H1 (cell line): ENCODE measurements at regions not wholly inside any gene's neighbourhood (a gene's known extent, or its start where the extent isn't known, plus 50 kb on each side); places are given as distances from the start of the nearest gene placed in this dataset.

Experiments
- CTCF ChIA-PET: fragments of 300-600 bp; sonication (Branson Sonifier 250); formaldehyde crosslinking; loops from one replicate; lab custom pipeline; 2021; ENCODE audit not compliant: partially characterized antibody; lab: Charles Lee
- POLR2A ChIA-PET: fragments of 300-600 bp; sonication (Branson Sonifier 250); formaldehyde crosslinking; loops from one replicate; lab custom pipeline; 2021; ENCODE audit warnings: inconsistent platforms; ENCODE audit not compliant: partially characterized antibody; lab: Charles Lee
- DNase-seq, 2 experiments: peaks; one replicate each; pipeline versions ENCODE4 v3.0.0 to v3.0.0-alpha.2; 2010 to 2022; ENCODE audit warnings: low spot score in 2 of 2, low read depth in 1 of 2, mixed read lengths in 1 of 2
- FAIRE-seq: peaks from 2 replicates; lab custom pipeline; 2011; peaks lifted over from hg19 to GRCh38; lab: Jason Lieb, UNC
- H2AFZ ChIP-seq: 2 replicates; pipeline ENCODE4 v1.8.1; 2012; ENCODE audit warnings: low read length, inconsistent platforms
- H2AK5ac ChIP-seq: 2 replicates; pipeline ENCODE4 v1.6.1; 2013; ENCODE audit warnings: low read depth, low read length
- H2BK120ac ChIP-seq: replicated peaks from 2 replicates; pipeline ENCODE3; 2013; ENCODE audit warnings: low read depth, low read length, inconsistent platforms
- H2BK12ac ChIP-seq: 2 replicates; pipeline ENCODE4 v1.6.1; 2013; ENCODE audit warnings: low read depth, low read length
- H2BK15ac ChIP-seq: 2 replicates; pipeline ENCODE4 v1.6.1; 2013; ENCODE audit warnings: low read length
- H2BK20ac ChIP-seq: 2 replicates; pipeline ENCODE4 v1.6.1; 2013; ENCODE audit warnings: low read length
- H2BK5ac ChIP-seq: 2 replicates; pipeline ENCODE4 v1.6.1; 2013; ENCODE audit warnings: low read depth, low read length
- H3K14ac ChIP-seq: 2 replicates; pipeline ENCODE4 v1.6.1; 2013; ENCODE audit warnings: inconsistent platforms; ENCODE audit not compliant: insufficient read length
- H3K18ac ChIP-seq: 2 replicates; pipeline ENCODE4 v1.6.1; 2013; ENCODE audit warnings: low read length; ENCODE audit errors: extremely low read depth
- H3K23ac ChIP-seq: 2 replicates; pipeline ENCODE4 v1.6.1; 2013; ENCODE audit warnings: inconsistent platforms; ENCODE audit not compliant: insufficient read length
- H3K23me2 ChIP-seq: 2 replicates; pipeline ENCODE4 v1.6.1; 2013; ENCODE audit warnings: low read depth, low read length
- H3K27ac ChIP-seq: 2 replicates; pipeline ENCODE4 v1.6.1; 2011; ENCODE audit warnings: low read depth, low read length, inconsistent platforms
- H3K27me3 ChIP-seq, 4 experiments: replicated peaks in 1 of 4; 1 replicate in 1 of 4; 2 replicates in 3 of 4; pipeline versions ENCODE4 v1.6.1 to v1.8.1; 2011 to 2013; ENCODE audit warnings: low read length in 3 of 4, mild to moderate bottlenecking in 3 of 4, inconsistent platforms in 2 of 4, mixed read lengths in 2 of 4, moderate library complexity in 1 of 4; ENCODE audit not compliant: control insufficient read depth in 3 of 4, insufficient read depth in 3 of 4; ENCODE audit errors: extremely low read depth in 1 of 4
- H3K36me3 ChIP-seq, 4 experiments: 2 replicates each; pipeline versions ENCODE4 v1.6.1 to v1.8.1; 2011 to 2013; ENCODE audit warnings: mild to moderate bottlenecking in 4 of 4, low read length in 3 of 4, moderate library complexity in 2 of 4, control low read depth in 1 of 4, inconsistent platforms in 1 of 4; ENCODE audit not compliant: insufficient read depth in 4 of 4, control insufficient read depth in 2 of 4
- H3K4ac ChIP-seq: replicated peaks from 2 replicates; pipeline ENCODE3; 2013; ENCODE audit warnings: low read length, low read depth, mixed read lengths, inconsistent platforms; ENCODE audit not compliant: insufficient read length
- H3K4me1 ChIP-seq, 4 experiments: replicated peaks in 1 of 4; 1 replicate in 1 of 4; 2 replicates in 3 of 4; pipeline versions ENCODE4 v1.6.1 to v1.8.1; 2011 to 2013; ENCODE audit warnings: low read length in 3 of 4, inconsistent platforms in 2 of 4, mixed read lengths in 1 of 4; ENCODE audit not compliant: insufficient read depth in 4 of 4, control insufficient read depth in 3 of 4
- H3K4me2 ChIP-seq, 2 experiments: 2 replicates each; pipeline versions ENCODE4 v1.6.1 to v1.8.1; 2011 to 2013; ENCODE audit warnings: low read depth in 2 of 2, low read length in 2 of 2, control low read depth in 1 of 2, inconsistent platforms in 1 of 2, mild to moderate bottlenecking in 1 of 2; ENCODE audit not compliant: insufficient read depth in 1 of 2
- H3K4me3 ChIP-seq, 4 experiments: fragments of 200-600, 300-600 bp in 1 of 4; sonication (generic), shearing (Covaris generic), sonication (Bioruptor Twin) in 1 of 4; 2 replicates each; pipeline versions ENCODE4 v1.5.1 to v1.8.1; 2011 to 2016; ENCODE audit warnings: low read length in 4 of 4, low read depth in 3 of 4, control low read depth in 2 of 4, inconsistent platforms in 2 of 4, mild to moderate bottlenecking in 2 of 4, mixed read lengths in 1 of 4, moderate library complexity in 1 of 4; ENCODE audit not compliant: insufficient read depth in 2 of 4; ENCODE audit errors: extremely low read depth in 1 of 4
- H3K56ac ChIP-seq: replicated peaks from 2 replicates; pipeline ENCODE3; 2013; ENCODE audit warnings: low read depth, mild to moderate bottlenecking, mixed read lengths, low read length, inconsistent platforms; ENCODE audit not compliant: insufficient read length
- H3K79me1 ChIP-seq: 2 replicates; pipeline ENCODE4 v1.6.1; 2013; ENCODE audit warnings: low read depth, low read length, control low read depth
- H3K79me2 ChIP-seq, 2 experiments: 2 replicates each; pipeline versions ENCODE4 v1.6.1 to v1.8.1; 2012 to 2013; ENCODE audit warnings: low read length in 2 of 2, mild to moderate bottlenecking in 2 of 2, inconsistent platforms in 1 of 2; ENCODE audit not compliant: insufficient read depth in 2 of 2, control insufficient read depth in 1 of 2
- H3K9ac ChIP-seq, 4 experiments: replicated peaks in 1 of 4; 1 replicate in 1 of 4; 2 replicates in 3 of 4; pipeline versions ENCODE4 v1.6.1 to v1.8.1; 2011 to 2013; ENCODE audit warnings: low read depth in 3 of 4, low read length in 3 of 4, control low read depth in 2 of 4, mild to moderate bottlenecking in 2 of 4, moderate library complexity in 2 of 4, inconsistent platforms in 1 of 4; ENCODE audit errors: extremely low read depth in 1 of 4
- H3K9me3 ChIP-seq, 2 experiments: 2 replicates each; pipeline versions ENCODE4 v1.6.1 to v1.8.1; 2012 to 2013; ENCODE audit warnings: mild to moderate bottlenecking in 2 of 2, moderate library complexity in 2 of 2, control low read depth in 1 of 2, inconsistent platforms in 1 of 2, low read depth in 1 of 2, low read length in 1 of 2, mixed read lengths in 1 of 2; ENCODE audit not compliant: insufficient read depth in 2 of 2
- H4K20me1 ChIP-seq, 2 experiments: replicated peaks in 1 of 2; 2 replicates each; pipeline versions ENCODE3 to v1.8.1; 2011 to 2013; ENCODE audit warnings: inconsistent platforms in 2 of 2, low read length in 2 of 2, mild to moderate bottlenecking in 1 of 2; ENCODE audit not compliant: insufficient read depth in 2 of 2, control insufficient read depth in 1 of 2
- H4K5ac ChIP-seq: 2 replicates; pipeline ENCODE4 v1.6.1; 2013; ENCODE audit warnings: low read length, low read depth, mixed read lengths, inconsistent platforms; ENCODE audit not compliant: insufficient read length
- H4K8ac ChIP-seq: 2 replicates; pipeline ENCODE4 v1.8.0; 2013; ENCODE audit warnings: mild to moderate bottlenecking, moderate library complexity, low read length, inconsistent platforms; ENCODE audit not compliant: insufficient read depth; ENCODE audit errors: extremely low read depth
- H4K91ac ChIP-seq: replicated peaks from 2 replicates; pipeline ENCODE3; 2013; ENCODE audit warnings: low read length, mixed read lengths, inconsistent platforms; ENCODE audit not compliant: insufficient read length
- E2F6 ChIP-seq: IDR thresholded peaks from 2 replicates; pipeline ENCODE4 v1.6.1; 2012; ENCODE audit warnings: inconsistent platforms
- KDM1A ChIP-seq: fragments of 200-600, 300-600 bp; sonication (generic); IDR thresholded peaks from 2 replicates; pipeline ENCODE4 v1.7.1; 2016; ENCODE audit warnings: mild to moderate bottlenecking, low read length, borderline replicate concordance
- WGBS, 2 experiments: shearing (Covaris generic) in 1 of 2; methylation state at CpG; one replicate each; pipeline versions ENCODE4 v1.1.6 to v1.1.7; 2013 to 2015; ENCODE audit warnings: low lambda C conversion rate in 2 of 2, mixed read lengths in 2 of 2, inconsistent platforms in 1 of 2, low coverage in 1 of 2, missing lambda C conversion rate in 1 of 2; ENCODE audit not compliant: insufficient replicate concordance in 2 of 2, insufficient coverage in 1 of 2, insufficient read length in 1 of 2; ENCODE audit errors: extremely low coverage in 1 of 2, missing lambda C conversion rate in 1 of 2; 5-methylcytosine and 5-hydroxymethylcytosine counted together

GRCh38 chr12:4032924-4033615 is 159.9 kb upstream of the PARP11 start:
- no peak overlapping the region for H3K23ac ChIP-seq
- H3K9me3 ChIP-seq, result no peaks in the 10 kb centered on the region
- DNase-seq (no peak), FAIRE-seq (no peak)
- no peak overlapping the region for H3K56ac ChIP-seq
- H2BK20ac ChIP-seq, result no peak overlapping the region; the same call in 1 of the 2 replicates
- H2AK5ac ChIP-seq, result no peak overlapping the region
- H3K14ac ChIP-seq, result no peak overlapping the region
- peaks cover 2 to 9% (median 5%) of the 10 kb centered on the region in 4 experiments for H3K27me3 ChIP-seq
- H2BK15ac ChIP-seq, result no peak overlapping the region
- H3K4me2 ChIP-seq, result no peak overlapping the region; a peak in 1 of 4 replicates
- H4K20me1 ChIP-seq, result no peaks in the 10 kb centered on the region
- no peaks in the 10 kb centered on the region for H3K79me2 ChIP-seq
- no peak overlapping the region for H3K4me3 ChIP-seq
- H2BK12ac ChIP-seq, result peak overlapping the region; percentile 72
- no peak overlapping the region for H4K5ac ChIP-seq
- H2BK120ac ChIP-seq, result no peak overlapping the region
- no peak overlapping the region for H4K8ac ChIP-seq
- TF ChIP-seq KDM1A, result 0 out of 2 replicates have a peak, but pooled peaks have one; percentile 17
- TF ChIP-seq E2F6, result no peak
- 77% methylated on average over 5 of the region's 5 CpGs; no CpG with 5 or more reads in 1 of the 2 experiments for WGBS, 2 experiments
- no peak overlapping the region for H3K9ac ChIP-seq
- H3K79me1 ChIP-seq, result no peaks in the 10 kb centered on the region
- peaks cover 4 to 15% (median 9%) of the 10 kb centered on the region in 4 experiments; a peak in 6 of 7 replicates for H3K4me1 ChIP-seq
- H3K27ac ChIP-seq, result no peak overlapping the region
- H2BK5ac ChIP-seq, result no peak overlapping the region; the same call in 1 of the 2 replicates
- POLR2A ChIA-PET, result interaction anchor here (1.6 to 2.4 kb wide), 2 partner anchors 35 to 131 kb away, joined by 5 to 9 read pairs; no protein-coding TSS in a partner anchor
- H4K91ac ChIP-seq, result no peak overlapping the region
- H3K18ac ChIP-seq, result no peak overlapping the region
- H3K23me2 ChIP-seq, result no peaks in the 10 kb centered on the region; the same call in 1 of the 2 replicates
- H3K36me3 ChIP-seq, result no peaks in the 10 kb centered on the region
- CTCF ChIA-PET, result interaction anchor here (0.7 to 10.2 kb wide), 7 partner anchors 18 to 244 kb away, joined by 3 to 102 read pairs (median 4); no protein-coding TSS in a partner anchor
- H2AFZ ChIP-seq, result no peak overlapping the region
- no peak overlapping the region for H3K4ac ChIP-seq
